Brain microvascular endothelial cell (primary cell): ENCODE measurements at regions not wholly inside any gene's neighbourhood (a gene's known extent, or its start where the extent isn't known, plus 50 kb on each side); places are given as distances from the start of the nearest gene placed in this dataset.

Source experiments
- DNase-seq: peaks from one replicate; pipeline ENCODE4 v3.0.0-alpha.2; 2020
- H3K27ac ChIP-seq: fragments of 250-450 bp; sonication (Bioruptor Pico); 2 replicates; pipeline ENCODE4 v1.5.1; 2020; ENCODE audit warnings: mild to moderate bottlenecking, moderate library complexity
- H3K27me3 ChIP-seq: fragments of 250-450 bp; sonication (Bioruptor Pico); replicated peaks from 2 replicates; pipeline ENCODE4 v1.5.1; 2020; ENCODE audit warnings: mild to moderate bottlenecking
- H3K36me3 ChIP-seq: fragments of 250-450 bp; sonication (Bioruptor Pico); replicated peaks from 2 replicates; pipeline ENCODE4 v1.5.1; 2020; ENCODE audit warnings: mild to moderate bottlenecking
- H3K4me3 ChIP-seq: 2 replicates; pipeline ENCODE4 v1.5.1; 2011; ENCODE audit warnings: low read depth, mild to moderate bottlenecking, control low read depth, low read length, moderate library complexity
- CTCF ChIP-seq: IDR thresholded peaks from 2 replicates; pipeline ENCODE4 v1.5.1; 2011; ENCODE audit warnings: low read depth, mild to moderate bottlenecking, moderate library complexity, low read length, control low read depth, inconsistent platforms; ENCODE audit errors: missing control alignments
- in situ Hi-C: cut with HindIII; loops from 2 replicates; pipeline ENCODE4 v1.10.0; 2017; ENCODE audit warnings: low sequenced_read_pairs, low pct_ligation_motif_present

- Histone ChIP-seq H3K27ac (no peak overlapping the region), H3K36me3 (no peaks in the 10 kb centered on the region), H3K27me3 (no peaks in the 10 kb centered on the region), H3K4me3 (no peak overlapping the region)
- in situ Hi-C loops, result no loop called here
- no peak for TF ChIP-seq CTCF
- DNase-seq, result no peak
Observed at GRCh38 chr6:137647762-137648447, 153.7 kb upstream of the OLIG3 start.

- no peak for DNase-seq
- Histone ChIP-seq H3K27ac (no peak overlapping the region), H3K27me3 (no peaks in the 10 kb centered on the region), H3K36me3 (no peaks in the 10 kb centered on the region), H3K4me3 (no peak overlapping the region)
- no peak for TF ChIP-seq CTCF
- in situ Hi-C loops, result no loop called here
Observed at GRCh38 chr6:137650720-137651119, 156.5 kb upstream of the OLIG3 start.

GRCh38 chr6:137651178-137651577 lies 157.0 kb upstream of the OLIG3 start:
- no peak for DNase-seq
- no peaks in the 10 kb centered on the region for H3K27me3 ChIP-seq
- TF ChIP-seq CTCF, result no peak
- in situ Hi-C loops, result no loop called here
- H3K27ac ChIP-seq, result no peak overlapping the region
- no peak overlapping the region for H3K4me3 ChIP-seq
- H3K36me3 ChIP-seq, result no peaks in the 10 kb centered on the region

- Histone ChIP-seq H3K36me3 (no peaks in the 10 kb centered on the region), H3K27me3 (no peaks in the 10 kb centered on the region), H3K27ac (no peak overlapping the region), H3K4me3 (no peak overlapping the region)
- DNase-seq, result no peak
- TF ChIP-seq CTCF, result no peak
- in situ Hi-C loops, result no loop called here
Observed at GRCh38 chr6:137651591-137652335, 157.6 kb upstream of the OLIG3 start.

GRCh38 chr6:137652961-137653705 lies 158.9 kb upstream of the OLIG3 start:
- Histone ChIP-seq H3K36me3 (no peaks in the 10 kb centered on the region), H3K27me3 (no peaks in the 10 kb centered on the region), H3K4me3 (no peak overlapping the region), H3K27ac (no peak overlapping the region)
- in situ Hi-C loops, result no loop called here
- DNase-seq, result no peak
- TF ChIP-seq CTCF, result no peak
